Activated B cell treated with CpG ODN at 0.5 μM for 24 hours (primary cell): ENCODE measurements at regions not wholly inside any gene's neighbourhood (a gene's known extent, or its start where the extent isn't known, plus 50 kb on each side); places are given as distances from the start of the nearest gene placed in this dataset.

ENCODE experiments used
- ATAC-seq: fragments of 200-7000 bp; cut with Tn5 transposase; one replicate; pipeline ENCODE4 v1.10.0; 2021; ENCODE audit warnings: low read depth, mild to moderate bottlenecking, moderate library complexity
- CTCF ChIA-PET: fragments of 350-600 bp; sonication (Branson Sonifier 250); formaldehyde crosslinking; loops from one replicate; lab custom pipeline; 2021; ENCODE audit warnings: antibody characterized with exemption; lab: Charles Lee
- POLR2A ChIA-PET: fragments of 350-600 bp; sonication (Branson Sonifier 250); formaldehyde crosslinking; loops from one replicate; lab custom pipeline; 2021; ENCODE audit warnings: antibody characterized with exemption; lab: Charles Lee
- DNase-seq: peaks from one replicate; pipeline ENCODE4 v3.0.0; 2022
- H3K27ac Mint-ChIP-seq: one replicate; pipeline ENCODE4 v1.8.0; 2020; ENCODE audit warnings: mixed read lengths
- H3K27me3 Mint-ChIP-seq: one replicate; pipeline ENCODE4 v1.8.0; 2021; ENCODE audit warnings: mixed read lengths
- H3K36me3 Mint-ChIP-seq: one replicate; pipeline ENCODE4 v1.8.0; 2021; ENCODE audit warnings: low read depth, mixed read lengths
- H3K4me1 Mint-ChIP-seq: one replicate; pipeline ENCODE4 v1.8.0; 2021; ENCODE audit warnings: mixed read lengths
- H3K4me3 Mint-ChIP-seq: one replicate; pipeline ENCODE4 v1.8.0; 2020; ENCODE audit warnings: mild to moderate bottlenecking, mixed read lengths
- H3K9me3 Mint-ChIP-seq: one replicate; pipeline ENCODE4 v1.8.0; 2020; ENCODE audit warnings: mixed read lengths
- CTCF ChIP-seq: fragments of 200-600 bp; IDR thresholded peaks from one replicate; pipeline ENCODE4 v1.8.0; 2022; ENCODE audit warnings: antibody characterized with exemption, mild to moderate bottlenecking
- intact Hi-C: fragments of 100-400 bp; cut with micrococcal nuclease; formaldehyde crosslinking; loops from one replicate; pipeline ENCODE4 v1.15.1; 2024

- intact Hi-C loops = no loop called here
- H3K27ac Mint-ChIP-seq = no peak overlapping the region
- H3K4me3 Mint-ChIP-seq = no peak overlapping the region
- DNase-seq = no peak
- H3K9me3 Mint-ChIP-seq = peaks cover 4% of the 10 kb centered on the region
- CTCF ChIA-PET = no interaction called here
- POLR2A ChIA-PET = no interaction called here
- no peak for TF ChIP-seq CTCF
- H3K36me3 Mint-ChIP-seq = no peaks in the 10 kb centered on the region
- ATAC-seq = no peak
- H3K27me3 Mint-ChIP-seq = no peaks in the 10 kb centered on the region
- no peaks in the 10 kb centered on the region for H3K4me1 Mint-ChIP-seq
These were observed 963.0 kb downstream of the CNTNAP5 start for GRCh38 chr2:124988111-124988510.

- H3K27ac Mint-ChIP-seq = no peak overlapping the region
- no peak for TF ChIP-seq CTCF
- intact Hi-C loops = no loop called here
- H3K36me3 Mint-ChIP-seq = no peaks in the 10 kb centered on the region
- ChIA-PET POLR2A (no interaction called here), CTCF (no interaction called here)
- DNase-seq (no peak), ATAC-seq (no peak)
- no peak overlapping the region for H3K4me3 Mint-ChIP-seq
- H3K27me3 Mint-ChIP-seq = no peaks in the 10 kb centered on the region
- H3K4me1 Mint-ChIP-seq = no peaks in the 10 kb centered on the region
- H3K9me3 Mint-ChIP-seq = peaks cover 5% of the 10 kb centered on the region
These were observed 963.7 kb downstream of the CNTNAP5 start for GRCh38 chr2:124988794-124989193.

GRCh38 chr2:124993809-124994208 lies 968.7 kb downstream of the CNTNAP5 start:
- ChIA-PET CTCF (no interaction called here), POLR2A (no interaction called here)
- Mint-ChIP-seq H3K27ac (no peak overlapping the region), H3K9me3 (peaks cover 5% of the 10 kb centered on the region), H3K27me3 (no peaks in the 10 kb centered on the region), H3K4me1 (no peaks in the 10 kb centered on the region), H3K4me3 (no peak overlapping the region), H3K36me3 (no peaks in the 10 kb centered on the region)
- ATAC-seq = no peak
- TF ChIP-seq CTCF = no peak
- intact Hi-C loops = no loop called here
- no peak for DNase-seq

GRCh38 chr2:124995185-124995912 lies 970.3 kb downstream of the CNTNAP5 start:
- no peaks in the 10 kb centered on the region for H3K27me3 Mint-ChIP-seq
- POLR2A ChIA-PET = no interaction called here
- H3K4me1 Mint-ChIP-seq = no peaks in the 10 kb centered on the region
- ATAC-seq = no peak
- no peaks in the 10 kb centered on the region for H3K36me3 Mint-ChIP-seq
- no peak for TF ChIP-seq CTCF
- CTCF ChIA-PET = no interaction called here
- DNase-seq = no peak
- H3K9me3 Mint-ChIP-seq = peaks cover 5% of the 10 kb centered on the region
- H3K4me3 Mint-ChIP-seq = no peak overlapping the region
- H3K27ac Mint-ChIP-seq = no peak overlapping the region
- intact Hi-C loops = no loop called here

GRCh38 chr2:124996406-124996805 lies 971.3 kb downstream of the CNTNAP5 start:
- CTCF ChIA-PET = no interaction called here
- TF ChIP-seq CTCF = no peak
- intact Hi-C loops = no loop called here
- Mint-ChIP-seq H3K27me3 (no peaks in the 10 kb centered on the region), H3K27ac (no peak overlapping the region), H3K4me1 (no peaks in the 10 kb centered on the region), H3K36me3 (no peaks in the 10 kb centered on the region), H3K9me3 (peaks cover 8% of the 10 kb centered on the region), H3K4me3 (no peak overlapping the region)
- DNase-seq = no peak
- no peak for ATAC-seq
- POLR2A ChIA-PET = no interaction called here
